Head of caudate nucleus (tissue), 42 donors: ENCODE measurements at regions not wholly inside any gene's neighbourhood (a gene's known extent, or its start where the extent isn't known, plus 50 kb on each side); places are given as distances from the start of the nearest gene placed in this dataset.

Experiments used
- DNase-seq, 42 donors: peaks; one replicate each; pipeline versions ENCODE4 v3.0.0 to v3.0.0-alpha.2; 2020 to 2021; ENCODE audit warnings: mixed read lengths in 7 of 42
- intact Hi-C: fragments of 100-400 bp; cut with DNase I; formaldehyde crosslinking; loops from one replicate; pipeline ENCODE4 v1.15.0; 2022

GRCh38 chr2:238555786-238556542, 129.2 kb downstream of the ASB1 start:
- DNase-seq: no peak
- intact Hi-C loops: no loop called here

- intact Hi-C loops: no loop called here
- DNase-seq: no peak
Measured at GRCh38 chr2:238557431-238557830, 130.7 kb downstream of the ASB1 start.

GRCh38 chr2:238557936-238558335, 131.2 kb downstream of the ASB1 start:
- intact Hi-C loops: no loop called here
- DNase-seq: no peak

- intact Hi-C loops: no loop called here
- no peak for DNase-seq
Measured at GRCh38 chr2:238558456-238559099, 131.9 kb downstream of the ASB1 start.

GRCh38 chr2:238560234-238560633, 133.5 kb downstream of the ASB1 start:
- intact Hi-C loops: no loop called here

GRCh38 chr2:238561230-238561629, 134.5 kb downstream of the ASB1 start:
- no peak for DNase-seq
- intact Hi-C loops: no loop called here

More at GRCh38 chr2:238560234-238560633, 133.5 kb downstream of the ASB1 start:
- DNase-seq: no peak

GRCh38 chr2:238562446-238562845, 135.7 kb downstream of the ASB1 start:
- DNase-seq: no peak
- intact Hi-C loops: no loop called here

GRCh38 chr2:238563551-238563950, 136.8 kb downstream of the ASB1 start:
- no peak for DNase-seq
- intact Hi-C loops: no loop called here

GRCh38 chr2:238564286-238564920, 137.7 kb downstream of the ASB1 start:
- intact Hi-C loops: no loop called here
- no peak for DNase-seq

- intact Hi-C loops: no loop called here
Measured at GRCh38 chr2:238565031-238565430, 138.3 kb downstream of the ASB1 start.

GRCh38 chr2:238566001-238566645, 139.4 kb downstream of the ASB1 start:
- intact Hi-C loops: no loop called here
- DNase-seq: no peak

More at GRCh38 chr2:238565031-238565430, 138.3 kb downstream of the ASB1 start:
- DNase-seq: no peak

- no peak for DNase-seq
- intact Hi-C loops: no loop called here
Measured at GRCh38 chr2:238567067-238567855, 140.5 kb downstream of the ASB1 start.

- DNase-seq: no peak
- intact Hi-C loops: no loop called here
Measured at GRCh38 chr2:238567996-238568395, 141.3 kb downstream of the ASB1 start.

- intact Hi-C loops: no loop called here
- DNase-seq: no peak
Measured at GRCh38 chr2:238568455-238569440, 142.0 kb downstream of the ASB1 start.

- intact Hi-C loops: no loop called here
- DNase-seq: no peak
Measured at GRCh38 chr2:238569507-238570195, 142.9 kb downstream of the ASB1 start.

- intact Hi-C loops: no loop called here
- no peak for DNase-seq
Measured at GRCh38 chr2:238570391-238570790, 143.7 kb downstream of the ASB1 start.

GRCh38 chr2:238570926-238571325, 144.2 kb downstream of the ASB1 start:
- no peak for DNase-seq
- intact Hi-C loops: no loop called here
